GM18508 (cell line): ENCODE measurements at regions not wholly inside any gene's neighbourhood (a gene's known extent, or its start where the extent isn't known, plus 50 kb on each side); places are given as distances from the start of the nearest gene placed in this dataset.

ENCODE experiments used
- ATAC-seq: cut with Tn5 transposase; IDR thresholded peaks from one replicate; pipeline ENCODE4 v1.9.1; 2021; ENCODE audit warnings: moderate number of reproducible peaks; ENCODE audit not compliant: insufficient read depth, unreplicated experiment

DNA sequence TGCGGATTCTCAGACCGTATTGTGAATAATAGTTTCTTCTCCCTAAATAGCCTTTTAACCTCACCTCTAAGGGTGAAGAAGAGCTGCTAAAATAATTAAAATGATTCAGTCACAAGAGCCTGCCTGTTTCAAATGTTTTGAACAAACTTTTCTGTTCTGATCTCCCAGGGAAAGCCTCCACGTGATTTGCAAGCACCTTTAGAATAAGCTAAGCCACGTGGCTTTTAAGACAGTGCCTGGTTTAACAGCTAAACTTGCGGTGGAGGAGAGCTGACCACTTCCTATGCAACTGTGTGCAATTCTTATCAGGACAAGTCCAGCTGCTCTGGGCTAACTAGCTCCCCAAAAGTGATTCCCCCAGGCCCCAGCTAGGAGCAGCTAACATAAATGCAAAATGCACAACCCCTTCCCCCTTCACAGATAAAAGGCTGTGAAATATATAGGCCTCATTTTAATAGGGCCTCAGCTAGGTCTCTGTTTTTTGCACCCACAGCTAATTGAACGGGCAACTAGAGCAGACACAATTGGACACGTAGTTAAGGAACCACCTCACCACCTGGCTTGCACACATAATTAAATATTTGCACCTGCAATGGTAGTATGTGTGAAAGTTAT, 401.2 kb upstream of the NR2F2 start:
- ATAC-seq = peak; percentile 98

DNA sequence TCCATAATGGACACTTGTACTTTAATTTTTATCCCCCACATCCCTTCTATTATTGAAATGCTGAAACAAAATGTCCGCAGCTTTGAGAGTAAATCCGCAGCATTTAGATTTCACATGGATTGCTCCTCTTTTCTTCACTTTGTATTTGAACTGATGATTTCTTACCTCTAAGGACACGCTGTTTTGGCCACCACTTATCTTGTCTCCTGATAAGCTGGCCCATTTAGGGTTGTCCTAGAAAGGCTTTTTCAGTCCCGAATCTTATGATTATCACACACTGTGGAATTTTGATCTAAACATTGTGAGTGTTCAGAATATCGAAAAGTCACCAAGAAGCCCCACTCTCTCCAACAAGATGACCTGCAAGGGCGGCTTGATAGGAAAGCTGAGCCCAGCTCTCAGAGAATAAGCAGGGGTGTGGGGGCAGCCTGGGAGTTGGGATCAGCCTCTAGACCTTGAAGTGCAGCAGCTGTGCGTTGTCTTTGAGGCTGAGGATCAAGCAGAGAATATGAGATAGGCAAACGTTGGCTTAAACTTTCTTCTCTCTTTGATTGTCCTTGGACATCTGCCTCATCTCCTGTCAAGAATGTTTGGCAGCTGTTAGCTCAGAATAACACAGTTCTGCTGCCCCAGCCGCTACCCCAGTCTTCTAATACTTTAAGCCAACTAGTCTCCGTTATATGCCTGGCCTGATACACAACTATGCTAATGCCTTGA, 399.7 kb upstream of the NR2F2 start:
- no peak for ATAC-seq

DNA sequence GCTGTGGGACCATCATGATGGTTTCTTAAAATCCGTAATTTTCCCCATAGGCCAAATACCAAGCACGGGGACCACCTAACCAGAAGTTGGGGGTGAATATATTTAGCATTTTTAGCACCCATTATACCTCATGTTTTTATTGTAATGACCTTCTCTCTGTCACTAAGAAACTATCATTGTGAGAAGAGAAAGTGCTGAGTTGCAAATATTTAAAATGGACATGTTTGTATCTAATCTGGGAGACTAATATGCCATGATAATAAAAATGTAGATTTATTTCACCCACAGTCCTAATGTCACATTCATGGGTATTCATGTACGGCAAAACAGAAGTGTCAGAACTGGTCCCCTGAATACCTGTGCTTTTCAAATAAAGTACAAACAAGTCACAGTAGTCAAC, 398.9 kb upstream of the NR2F2 start:
- no peak for ATAC-seq

DNA sequence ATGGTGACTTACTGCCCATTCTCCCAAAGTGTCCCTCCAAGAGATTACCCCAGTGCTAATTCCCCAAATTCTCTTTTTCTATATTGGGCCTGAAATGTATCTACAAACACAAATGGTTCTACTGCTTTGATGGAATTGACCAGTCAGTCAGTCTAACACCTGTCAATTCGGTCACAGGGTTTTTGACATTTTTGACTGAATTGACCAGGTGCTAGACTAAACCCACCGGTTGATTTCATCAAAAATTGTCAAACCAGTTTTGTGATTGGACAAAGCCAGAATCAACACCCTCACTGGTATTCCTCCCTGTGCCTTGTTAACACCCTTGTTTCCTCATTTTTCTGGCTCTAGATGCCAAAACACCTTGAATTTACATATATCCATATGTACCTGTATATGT, 398.4 kb upstream of the NR2F2 start:
- no peak for ATAC-seq

DNA sequence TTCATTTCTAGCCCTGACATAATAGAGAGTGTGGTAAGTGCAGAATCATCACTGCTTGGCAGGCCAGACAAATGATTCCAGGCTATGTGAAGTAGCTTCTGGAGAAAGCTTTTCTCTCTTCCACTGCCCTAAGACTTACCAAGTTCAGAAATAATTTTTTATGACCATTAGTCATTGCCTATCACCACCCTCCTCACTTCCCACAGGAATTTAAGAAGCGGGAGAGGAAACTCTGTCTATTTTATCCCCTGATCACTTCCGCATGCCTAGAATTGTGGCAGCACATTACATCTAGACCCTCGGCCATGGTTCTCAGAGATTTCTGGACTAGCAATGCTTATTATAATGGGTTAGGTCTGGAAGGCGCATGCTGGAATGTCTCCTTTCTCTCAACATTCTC, 397.8 kb upstream of the NR2F2 start:
- ATAC-seq = no peak

DNA sequence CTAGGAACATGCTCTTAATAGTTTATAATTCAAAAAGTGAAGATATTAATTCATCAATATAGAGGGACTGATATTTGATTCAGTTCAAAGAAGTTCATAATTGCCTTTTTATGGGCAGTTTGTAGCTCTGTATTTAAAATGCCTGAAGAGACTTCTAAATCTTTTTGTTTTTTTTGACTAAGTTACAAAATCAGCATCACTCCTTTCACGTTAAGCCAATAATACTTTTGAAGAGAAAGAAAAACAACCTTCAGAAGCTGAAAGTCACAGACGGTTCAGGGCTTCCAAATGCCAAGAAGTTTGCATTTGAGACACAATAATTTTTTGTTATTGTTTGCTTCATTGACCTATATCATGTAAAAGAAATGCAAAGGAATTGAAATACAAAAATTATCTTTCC, 394.6 kb upstream of the NR2F2 start:
- ATAC-seq = no peak

DNA sequence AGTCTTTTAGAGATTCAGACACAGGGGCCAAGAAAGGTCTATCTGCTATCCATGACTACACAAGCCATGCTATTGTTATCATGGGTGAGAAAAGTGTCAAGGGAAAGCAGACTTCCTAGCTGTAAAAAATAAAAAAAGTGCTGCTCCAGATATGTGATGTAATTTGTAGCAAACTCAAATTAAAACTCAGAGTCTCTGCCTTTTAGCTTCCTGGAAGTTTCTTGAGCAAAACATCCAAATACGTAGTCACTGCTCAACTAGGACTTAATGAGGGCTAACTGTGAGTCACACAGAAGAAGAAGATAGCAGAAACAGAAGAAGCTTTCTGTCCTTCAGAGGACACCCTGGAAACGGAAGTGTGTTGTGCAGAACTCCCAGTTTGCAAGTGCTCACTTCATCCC, 393.4 kb upstream of the NR2F2 start:
- ATAC-seq = no peak

DNA sequence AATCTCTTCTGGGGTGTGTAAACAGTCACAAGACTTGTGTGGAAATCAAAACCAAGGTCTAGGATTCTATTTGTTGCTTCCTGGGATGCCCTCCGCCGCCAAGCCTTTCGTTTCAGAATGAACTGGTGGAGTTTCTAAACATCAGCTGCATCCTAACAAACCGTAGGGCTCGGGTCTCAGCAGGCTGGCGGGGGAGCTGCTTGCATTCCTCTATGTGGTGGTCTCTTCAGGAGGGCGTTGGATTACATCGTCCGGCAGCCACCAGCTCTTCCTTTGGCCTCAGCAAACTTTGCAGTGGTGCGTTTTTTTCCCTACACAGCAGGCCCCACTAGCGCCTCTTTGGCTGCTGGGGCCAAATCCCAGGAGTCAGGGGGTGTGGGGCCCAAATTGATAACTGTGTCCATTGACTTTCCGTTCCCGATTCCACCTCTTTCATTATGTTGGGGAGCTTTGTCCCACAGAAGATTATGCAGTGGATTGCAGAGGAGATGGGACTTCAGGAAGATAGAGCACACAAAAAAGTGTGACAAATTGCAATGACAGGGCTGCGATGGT, 390.0 kb upstream of the NR2F2 start:
- ATAC-seq = no peak

DNA sequence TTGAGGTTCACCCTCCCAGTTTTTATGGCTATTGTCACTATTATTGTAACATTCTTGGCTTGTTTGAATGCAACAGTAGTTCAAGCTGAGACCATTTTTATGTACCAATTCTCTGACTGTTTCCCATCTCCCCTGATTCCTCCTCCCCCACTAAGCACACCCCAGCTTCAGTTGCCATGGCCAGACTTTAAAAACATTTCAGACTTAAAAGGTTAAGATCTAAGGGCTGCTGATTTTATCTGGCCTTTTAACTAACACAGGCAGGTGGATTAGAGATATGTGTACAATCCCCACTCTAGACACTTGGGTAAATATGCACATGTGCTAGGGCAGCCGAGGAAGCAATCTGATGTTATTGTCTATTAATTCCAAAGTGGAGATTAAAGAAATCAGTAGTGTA, 386.3 kb upstream of the NR2F2 start:
- ATAC-seq = no peak

DNA sequence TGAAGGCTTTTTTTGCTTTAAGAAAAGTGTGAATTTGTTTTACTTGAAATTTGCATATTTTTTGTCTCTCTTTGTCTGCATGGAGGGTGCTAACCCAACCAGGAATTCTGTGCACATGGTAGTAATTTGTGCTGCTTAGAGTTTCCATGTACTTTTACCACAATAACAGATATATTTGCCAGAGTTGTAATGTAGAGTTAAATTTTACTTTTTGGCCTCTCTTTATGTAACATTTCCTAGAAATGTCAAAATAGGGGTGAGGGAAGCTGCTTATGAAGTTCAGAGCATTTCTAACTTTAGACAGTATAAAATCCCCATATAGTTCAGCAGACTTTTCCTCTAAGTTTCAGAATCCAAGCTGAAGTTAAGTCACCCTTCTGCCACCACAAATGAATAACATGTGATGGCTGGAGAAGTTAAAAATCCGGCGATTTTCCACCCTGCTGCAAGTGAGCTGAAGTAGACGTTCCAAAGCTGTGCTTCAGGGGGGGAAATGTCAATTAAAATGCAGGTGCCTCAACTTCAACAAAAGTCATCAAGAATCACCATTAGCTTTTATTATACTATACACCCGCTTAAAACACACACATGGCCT, 385.7 kb upstream of the NR2F2 start:
- no peak for ATAC-seq

DNA sequence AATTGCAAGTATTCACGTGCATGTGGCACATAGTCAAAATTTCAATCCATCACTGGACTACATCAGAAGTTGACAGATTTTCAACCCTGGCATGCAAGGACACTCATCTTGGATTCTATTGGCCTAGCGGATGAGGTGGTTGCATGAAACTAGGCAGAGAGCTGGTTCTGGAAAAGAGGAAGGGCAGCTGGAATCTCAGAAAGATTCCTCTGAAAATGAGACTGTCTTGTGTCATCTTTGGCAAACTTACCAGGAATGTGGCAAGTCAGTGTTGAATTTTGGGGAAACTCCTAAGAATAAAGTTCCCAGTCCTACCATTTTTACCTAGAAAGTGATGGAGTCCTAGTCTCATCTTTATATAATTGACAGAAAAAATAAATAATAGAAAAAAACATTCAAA, 384.3 kb upstream of the NR2F2 start:
- no peak for ATAC-seq

DNA sequence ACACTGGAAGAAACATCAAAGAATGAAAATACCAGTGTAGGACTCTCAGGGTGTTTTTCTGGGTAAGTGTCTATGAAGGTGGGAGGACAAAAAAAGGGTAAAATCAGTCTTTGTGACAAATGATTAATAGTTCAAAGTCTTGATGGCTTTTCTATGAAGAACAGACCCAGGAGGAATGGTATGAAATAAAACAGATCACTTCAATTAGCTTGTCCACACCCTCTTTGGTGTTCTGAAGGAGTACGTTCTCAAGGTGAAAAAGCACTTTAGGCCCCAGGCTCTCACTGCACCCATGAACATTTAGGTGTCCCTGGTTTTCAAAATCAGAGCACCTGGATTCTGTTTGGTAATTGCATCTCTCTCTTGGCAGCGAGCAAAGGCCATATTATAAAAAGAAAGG, 383.6 kb upstream of the NR2F2 start:
- no peak for ATAC-seq

DNA sequence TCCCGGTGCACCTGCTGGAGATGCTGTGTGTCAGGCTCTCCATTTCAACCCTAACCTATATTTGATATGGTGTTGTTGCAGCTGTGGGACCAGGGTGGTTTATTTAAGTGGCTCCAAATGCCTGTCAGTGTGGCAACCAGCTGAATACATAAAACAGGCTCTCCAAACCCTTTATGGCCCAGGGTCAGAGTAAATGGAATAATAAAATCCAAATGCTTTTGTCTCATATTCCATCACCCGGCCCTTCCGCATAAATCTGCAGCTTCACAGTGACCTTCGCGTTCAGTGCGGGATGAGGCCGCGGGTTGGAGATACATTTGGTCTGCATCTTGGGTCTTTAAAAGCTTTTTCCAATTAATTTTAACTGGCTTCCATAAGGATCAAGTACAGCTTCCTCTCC, 382.1 kb upstream of the NR2F2 start:
- ATAC-seq = no peak

DNA sequence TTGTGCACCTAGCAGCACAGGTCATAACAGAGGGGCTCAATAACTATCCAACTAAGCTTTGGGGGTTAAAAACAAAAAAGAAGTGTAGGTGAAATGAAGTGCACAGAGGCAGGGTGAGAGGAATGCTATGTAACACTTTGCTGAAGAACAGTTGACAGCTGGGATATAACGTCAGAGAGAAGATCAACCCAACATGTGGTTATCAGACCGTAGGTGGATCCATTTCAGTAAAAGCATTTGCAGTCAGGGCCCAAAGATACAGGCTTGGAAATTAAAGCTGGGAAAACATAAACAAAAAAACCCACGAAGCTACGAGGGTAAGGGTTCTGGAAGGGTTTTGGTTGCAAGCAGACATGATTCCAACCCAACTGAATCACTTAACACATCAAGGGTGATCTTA, 377.5 kb upstream of the NR2F2 start:
- ATAC-seq = no peak

DNA sequence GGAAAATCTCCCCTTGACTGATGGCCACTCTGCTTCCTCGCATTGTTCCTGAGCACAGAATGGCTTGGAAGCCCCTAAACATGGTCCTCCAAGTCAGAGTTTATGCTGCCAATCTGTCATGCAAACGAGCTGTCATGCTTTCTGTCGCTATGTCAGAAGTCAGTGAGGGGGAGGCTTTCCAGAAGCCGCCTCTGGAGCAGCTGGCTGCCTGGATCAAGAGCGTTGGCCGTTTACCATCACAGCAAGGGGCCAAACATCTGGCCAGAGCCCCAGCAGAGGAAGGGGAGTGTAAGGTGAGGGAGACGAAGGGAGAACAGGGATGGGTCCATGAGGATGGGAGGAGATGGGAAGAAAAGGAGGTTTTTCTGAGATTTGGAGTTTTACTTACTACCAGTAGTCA, 372.6 kb upstream of the NR2F2 start:
- ATAC-seq = no peak

DNA sequence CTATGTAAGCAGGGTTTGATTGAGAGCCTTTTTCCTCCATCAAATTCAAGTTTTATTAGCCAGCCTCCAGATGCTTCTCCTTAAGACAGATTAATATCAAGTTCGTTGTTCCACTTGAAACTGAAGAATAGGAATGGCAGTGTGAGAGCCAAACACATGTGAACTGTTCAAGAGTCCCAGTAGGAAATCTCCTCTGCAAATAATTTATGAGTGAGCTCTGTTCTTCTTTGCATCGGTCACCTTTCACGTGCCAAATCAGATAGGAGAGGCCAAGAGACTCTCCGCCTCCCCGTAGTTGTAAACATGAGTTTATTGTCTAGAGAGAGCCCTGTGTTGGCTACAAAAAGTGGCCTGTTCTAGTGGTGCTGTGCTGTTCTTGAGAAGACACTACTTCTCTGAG, 372.1 kb upstream of the NR2F2 start:
- no peak for ATAC-seq

DNA sequence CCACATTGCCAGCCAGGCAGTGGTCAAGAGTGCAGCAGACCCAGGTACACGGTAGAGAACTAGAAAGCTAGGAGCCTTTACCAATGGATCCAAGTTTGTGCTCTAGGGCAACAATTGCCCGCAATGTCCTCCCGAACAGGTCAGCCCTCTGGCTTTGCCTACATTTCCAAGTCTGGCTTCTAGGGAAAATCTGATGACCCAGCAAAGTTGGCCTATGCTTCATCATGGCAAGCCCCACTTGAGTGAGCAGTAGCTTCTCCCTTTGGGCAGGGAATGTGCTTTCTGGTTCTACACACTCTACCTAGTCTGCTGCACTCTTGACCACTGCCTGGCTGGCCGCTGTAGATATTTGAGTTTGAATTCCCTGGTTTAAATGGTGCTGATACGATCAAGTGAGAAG, 361.6 kb upstream of the NR2F2 start:
- ATAC-seq = no peak

DNA sequence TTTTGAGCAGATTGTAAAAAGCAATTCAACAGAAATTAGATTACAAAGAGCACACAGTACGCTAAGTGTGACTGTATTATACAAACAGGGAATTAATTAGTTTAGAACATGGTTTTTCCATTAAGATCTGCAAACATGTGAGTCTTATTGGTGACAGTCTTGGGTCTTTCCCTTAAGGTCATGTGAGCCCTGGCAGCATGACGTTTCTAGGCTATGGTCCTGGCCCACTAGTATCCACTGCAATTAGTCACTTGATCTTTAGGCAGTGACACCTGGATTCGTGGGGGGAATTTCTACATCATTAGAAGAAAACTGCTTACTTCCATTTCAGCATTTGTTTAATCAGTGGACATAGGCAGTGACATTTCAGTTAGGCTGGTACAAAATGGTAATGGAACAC, 360.2 kb upstream of the NR2F2 start:
- ATAC-seq = no peak

DNA sequence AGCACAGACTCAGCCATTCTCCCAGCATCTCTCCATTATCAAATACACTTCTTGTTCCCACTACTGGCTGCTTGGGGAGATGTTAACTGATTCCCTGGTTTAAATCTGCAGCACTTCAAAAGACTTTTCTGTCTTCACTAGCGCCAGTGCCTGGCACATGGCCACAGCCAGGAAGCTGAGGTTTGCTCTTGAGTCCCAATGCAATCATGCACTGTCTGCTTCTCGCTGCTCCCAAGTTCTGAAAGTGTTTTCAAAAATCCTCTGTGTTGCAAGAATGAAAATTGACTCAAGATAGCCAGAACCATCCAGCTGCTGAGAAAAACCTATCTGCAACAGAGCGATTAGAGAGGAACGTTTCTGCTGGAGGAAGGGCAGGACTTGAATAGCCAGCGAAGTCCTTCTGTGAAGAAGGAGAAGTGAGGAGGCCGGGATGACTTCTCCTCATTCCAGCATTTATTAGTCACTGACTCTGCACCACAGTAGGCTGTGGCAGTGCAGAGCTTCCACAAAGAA, 358.4 kb upstream of the NR2F2 start:
- ATAC-seq = no peak

DNA sequence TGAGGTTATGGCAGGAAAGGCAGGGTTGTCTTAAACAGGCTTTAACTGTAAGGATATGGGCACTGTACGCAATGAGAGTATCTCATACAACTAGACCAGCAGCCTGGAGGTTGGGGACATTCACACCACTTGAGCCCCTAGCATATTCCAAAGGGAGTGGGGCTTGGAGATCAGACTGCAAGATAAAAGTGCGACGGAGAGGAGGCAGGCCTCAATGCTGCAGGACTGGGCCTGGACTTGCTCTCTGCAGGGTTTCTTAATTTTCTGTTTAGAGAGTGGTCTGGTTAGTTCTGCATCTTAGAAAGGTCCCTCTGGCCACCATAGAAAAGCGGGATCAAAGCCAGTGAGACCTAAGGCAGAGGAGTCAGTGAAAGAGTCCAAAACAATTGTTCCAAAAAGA, 357.7 kb upstream of the NR2F2 start:
- ATAC-seq = no peak

DNA sequence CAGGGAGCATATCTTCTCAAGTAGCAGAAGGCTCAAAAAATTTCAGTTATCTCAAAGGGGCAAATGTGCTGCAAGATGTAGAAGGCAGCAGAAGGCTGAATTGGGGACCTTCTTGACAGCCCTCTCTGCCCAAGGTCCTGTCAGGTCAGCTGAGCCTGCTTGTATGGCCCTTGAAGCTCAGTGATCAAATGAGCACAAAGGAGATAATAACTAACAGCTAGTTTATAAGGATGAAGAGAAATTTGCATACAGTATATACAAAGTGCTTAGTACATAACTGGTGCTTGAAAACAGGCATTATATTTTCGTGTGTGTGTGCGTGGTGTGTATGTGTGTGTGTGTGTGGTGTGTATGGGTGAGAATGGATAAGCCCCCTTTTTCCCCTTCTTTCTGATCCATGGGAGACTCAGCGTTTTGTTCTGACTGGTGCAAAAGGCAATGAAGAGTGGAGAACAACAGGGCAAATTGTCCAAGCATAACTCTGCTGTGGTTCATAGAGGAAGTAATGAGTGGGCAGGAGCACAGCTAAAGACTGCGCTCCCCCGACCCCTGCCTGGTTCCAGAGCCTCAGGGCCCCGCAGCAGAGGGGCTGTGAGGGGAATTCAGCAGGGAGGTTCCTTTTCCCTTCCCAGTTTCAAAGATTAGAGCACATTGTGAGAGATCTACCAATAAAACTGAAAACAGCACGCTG, 356.8 kb upstream of the NR2F2 start:
- ATAC-seq = peak; percentile 77
